HG03196 (cell line): ENCODE measurements at regions not wholly inside any gene's neighbourhood (a gene's known extent, or its start where the extent isn't known, plus 50 kb on each side); places are given as distances from the start of the nearest gene placed in this dataset.

Experiments
- ATAC-seq: cut with Tn5 transposase; IDR thresholded peaks from one replicate; pipeline ENCODE4 v1.9.1; 2021; ENCODE audit not compliant: unreplicated experiment

DNA sequence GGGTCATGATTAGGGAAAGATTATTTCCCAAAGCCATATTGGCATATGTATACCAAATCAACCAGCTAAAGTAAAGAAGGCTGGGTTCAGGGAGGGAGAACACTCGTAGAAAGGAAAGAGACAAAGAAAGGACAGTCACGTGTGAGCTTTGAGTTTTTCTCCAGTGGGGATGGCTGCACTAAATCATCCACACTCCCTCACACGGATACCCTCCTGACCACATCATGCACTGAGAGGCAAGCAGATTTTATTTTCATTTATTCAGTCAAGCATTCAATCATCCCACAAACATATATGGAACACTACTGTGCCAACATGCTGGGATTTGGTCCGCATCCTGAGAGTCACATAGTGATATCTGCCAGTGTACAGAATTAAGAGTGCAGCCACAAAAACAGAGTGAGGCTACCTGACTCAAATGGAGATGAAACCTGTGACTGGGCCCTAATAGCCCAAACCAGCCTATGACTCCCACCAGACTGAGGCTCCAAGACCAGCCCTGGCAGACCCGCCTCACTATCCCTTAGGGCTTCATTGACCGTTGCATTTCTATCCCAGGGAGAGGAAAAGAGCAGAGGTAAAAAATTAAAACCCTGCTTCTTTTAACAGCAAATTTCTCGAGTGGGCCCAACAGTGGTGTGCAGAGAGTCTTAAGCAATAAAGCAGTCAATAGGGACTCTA is 155.9 kb downstream of the BARHL2 start:
- no peak for ATAC-seq

DNA sequence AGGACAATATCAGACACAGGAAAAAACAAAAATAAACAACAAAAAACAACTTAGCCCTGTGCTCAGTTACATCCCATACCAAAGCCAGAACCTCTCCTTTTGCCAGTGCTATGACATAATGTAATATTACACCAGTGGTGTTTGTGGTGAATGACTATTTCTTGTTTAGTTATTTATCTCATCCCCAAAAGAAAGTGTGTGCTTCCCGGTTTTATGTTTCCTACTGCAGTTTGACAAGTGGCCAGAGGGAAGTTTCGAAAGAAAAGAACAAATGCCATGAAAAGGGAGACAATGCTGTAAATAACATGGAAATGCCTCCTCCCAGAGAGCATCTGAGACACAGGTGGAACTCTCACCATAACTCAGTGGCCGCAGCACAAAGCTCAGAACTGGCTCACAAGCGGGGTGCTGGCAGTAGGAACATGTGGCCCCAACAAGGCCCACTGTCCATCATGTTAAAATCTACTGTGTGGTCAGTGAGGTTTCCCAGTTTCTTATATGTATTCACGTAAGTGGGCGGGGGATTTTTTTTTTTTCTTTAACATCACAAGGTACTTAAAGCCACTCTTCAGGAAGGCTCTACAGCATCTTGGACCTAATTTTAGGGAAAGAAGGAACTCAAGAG is 158.2 kb downstream of the BARHL2 start:
- no peak for ATAC-seq

DNA sequence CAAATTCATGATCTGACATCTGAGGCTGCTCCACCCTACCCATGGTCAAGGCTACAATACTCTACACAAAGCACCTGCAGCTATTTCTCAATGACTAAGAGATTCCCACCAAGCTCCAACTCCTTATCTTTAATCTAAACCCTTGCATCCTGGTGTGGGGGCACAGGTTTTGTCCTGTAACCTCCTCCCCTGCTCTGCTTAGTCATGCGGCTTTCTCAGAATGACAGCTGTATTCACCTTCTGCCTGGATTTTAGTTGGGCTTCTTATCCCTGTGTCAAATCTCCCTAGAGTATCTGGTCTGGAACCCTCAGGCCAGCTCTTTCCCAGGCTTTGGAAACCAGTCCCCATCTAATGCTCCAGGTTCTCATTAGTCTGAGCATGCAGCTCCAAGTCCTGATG is 159.0 kb downstream of the BARHL2 start:
- ATAC-seq = no peak

DNA sequence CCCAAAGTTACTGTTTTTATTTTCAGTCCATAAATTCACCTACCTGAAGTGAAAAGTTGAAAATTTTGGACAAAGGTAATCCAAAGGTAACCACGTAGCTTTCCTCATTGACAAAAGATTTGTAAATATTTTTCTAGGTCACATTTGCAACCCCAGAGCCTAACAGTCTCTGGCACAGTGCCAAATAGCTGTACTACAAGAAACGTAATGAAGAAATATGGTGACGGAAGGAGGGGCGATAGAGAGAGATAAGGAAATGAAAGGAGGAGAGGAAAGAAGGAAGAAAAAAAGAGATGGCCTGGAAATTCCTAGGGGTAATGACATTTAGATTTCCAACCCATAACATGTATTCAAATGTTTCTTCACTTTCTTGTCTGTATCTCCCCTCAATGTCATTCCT is 159.4 kb downstream of the BARHL2 start:
- ATAC-seq = no peak

DNA sequence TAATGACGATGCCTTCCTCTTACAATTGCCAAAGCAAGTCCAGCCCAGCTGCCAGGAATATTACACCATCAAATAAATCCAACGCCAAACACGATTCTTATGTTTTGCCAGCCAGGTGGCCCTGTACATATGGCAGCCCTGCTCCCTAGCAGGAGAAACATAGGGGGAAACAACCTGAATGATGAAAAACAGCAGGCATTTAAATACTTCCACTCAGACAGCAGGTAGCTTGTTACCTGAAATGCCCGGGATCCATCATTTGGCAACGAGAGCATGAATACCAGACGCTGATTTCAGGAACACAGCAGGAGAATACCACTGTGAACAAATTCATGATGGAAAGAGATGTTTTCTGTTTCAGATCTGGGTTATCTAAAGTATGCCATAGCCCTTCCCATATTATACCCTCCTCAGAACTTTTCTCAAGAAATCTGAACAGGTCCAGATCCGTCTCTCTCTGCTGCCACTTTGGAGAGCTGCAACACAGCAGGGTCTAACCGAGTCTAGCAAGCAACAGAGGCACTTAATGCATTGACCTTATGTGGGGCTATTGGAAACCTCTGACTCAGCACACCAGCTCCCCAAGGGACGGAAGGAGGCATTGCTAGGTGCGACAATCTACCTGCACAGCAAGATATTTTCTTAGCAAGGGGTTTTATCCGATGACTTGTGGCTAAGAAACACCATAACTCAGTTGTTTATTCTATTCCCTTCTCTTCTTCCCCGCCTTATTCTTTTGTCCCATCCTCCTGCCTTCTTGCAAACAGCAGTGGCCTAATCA is 166.3 kb downstream of the BARHL2 start:
- ATAC-seq = no peak

DNA sequence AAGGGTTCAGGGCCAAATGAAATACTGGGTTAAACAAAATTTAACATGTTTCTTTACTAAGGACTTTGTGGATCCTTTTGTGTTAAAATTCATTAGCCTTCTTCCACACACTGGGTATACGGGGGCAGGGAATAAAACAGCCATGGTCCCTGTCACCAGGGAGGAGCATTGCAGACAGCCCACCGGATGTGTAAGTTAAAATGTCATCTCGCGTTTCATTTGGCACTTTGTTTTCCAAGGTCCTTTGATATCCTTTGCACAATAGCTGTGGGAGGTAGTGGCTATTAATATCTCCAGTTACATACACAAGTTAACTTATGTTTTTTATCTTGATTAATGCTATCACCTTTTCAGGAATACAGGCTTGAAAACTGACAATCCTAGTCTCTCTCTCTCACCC is 172.7 kb downstream of the BARHL2 start:
- ATAC-seq = no peak

DNA sequence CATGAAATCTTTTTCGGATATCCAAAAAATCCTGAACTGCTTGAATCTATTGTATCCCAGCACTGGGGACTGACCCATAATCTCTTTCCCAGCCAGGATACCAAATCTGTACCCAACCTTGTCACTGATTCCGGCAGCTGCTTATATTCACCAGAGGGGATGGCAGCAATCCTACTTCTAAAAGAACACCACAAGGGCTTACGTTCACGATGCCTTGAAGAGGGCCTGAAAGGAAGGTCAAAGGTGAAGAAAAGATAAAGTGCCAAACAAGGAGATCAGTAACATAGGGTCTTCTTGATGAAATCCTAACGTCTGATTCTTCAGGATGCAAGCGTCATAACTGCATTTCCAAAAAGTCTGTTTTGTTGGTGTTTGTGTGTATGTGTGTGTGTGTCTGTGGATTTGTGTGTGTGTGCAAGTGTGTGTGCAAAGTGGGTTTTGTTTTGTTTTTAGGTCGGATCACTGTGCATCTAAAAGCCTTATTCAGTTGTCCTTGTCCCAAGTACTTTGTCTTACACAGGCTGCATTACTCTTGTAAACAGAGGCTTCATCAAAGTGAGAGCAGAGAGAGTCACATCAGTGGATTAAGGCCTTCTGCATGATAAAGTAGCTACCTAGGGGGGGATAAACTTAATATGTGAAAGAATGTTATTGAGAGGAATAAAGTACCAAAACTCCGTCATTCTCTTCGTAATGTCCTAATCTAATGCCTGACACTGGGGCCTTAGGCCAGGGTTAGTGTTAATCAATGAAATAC is 179.3 kb downstream of the BARHL2 start:
- ATAC-seq = no peak

DNA sequence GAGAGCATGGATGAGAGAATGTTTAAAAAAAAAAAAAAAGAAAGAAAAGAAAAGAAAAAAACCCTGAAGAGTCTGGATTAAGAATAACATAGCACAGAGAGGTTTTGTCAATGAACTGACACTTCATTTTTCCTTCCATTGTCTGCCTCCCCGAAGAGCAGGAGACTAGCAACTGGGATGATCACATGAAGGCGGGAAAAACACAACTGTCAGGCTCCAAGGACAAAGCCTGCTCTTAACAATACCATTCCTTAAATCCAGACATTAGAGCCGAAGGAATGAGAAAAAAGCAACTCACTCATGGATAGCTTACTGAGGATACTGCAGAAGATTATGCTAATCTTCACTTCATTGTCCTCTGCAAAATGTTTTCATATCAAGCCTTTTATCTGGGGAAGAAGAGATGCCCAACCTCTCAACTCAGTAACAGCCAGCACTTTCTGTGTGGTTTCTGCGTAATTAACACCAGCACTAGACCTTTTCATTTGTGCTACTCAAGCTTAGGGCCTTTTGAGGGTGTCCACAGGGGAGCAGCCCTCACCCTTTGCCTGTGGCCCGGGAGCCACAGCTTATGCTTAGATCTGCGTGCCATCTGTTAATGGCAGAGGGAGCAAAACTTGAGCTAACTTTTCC is 182.3 kb downstream of the BARHL2 start:
- no peak for ATAC-seq

DNA sequence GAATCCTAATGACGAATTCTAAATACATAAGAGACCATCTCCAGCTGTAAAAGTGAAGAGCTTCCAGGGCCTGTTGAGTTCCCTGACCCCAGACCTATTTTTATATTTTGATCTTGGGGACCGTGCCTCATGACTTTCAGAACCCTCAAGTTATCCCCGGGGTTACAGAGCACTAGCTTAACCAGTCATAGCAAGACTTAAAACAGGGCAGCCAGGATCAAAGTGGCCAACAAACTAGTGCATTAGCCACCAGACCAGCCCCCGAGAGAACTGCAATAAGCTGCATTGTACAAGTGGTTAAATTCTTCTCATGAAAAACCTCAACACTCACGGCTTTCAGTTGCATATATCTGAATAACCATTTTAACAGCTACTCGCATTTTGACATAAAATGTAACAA is 183.0 kb downstream of the BARHL2 start:
- no peak for ATAC-seq

DNA sequence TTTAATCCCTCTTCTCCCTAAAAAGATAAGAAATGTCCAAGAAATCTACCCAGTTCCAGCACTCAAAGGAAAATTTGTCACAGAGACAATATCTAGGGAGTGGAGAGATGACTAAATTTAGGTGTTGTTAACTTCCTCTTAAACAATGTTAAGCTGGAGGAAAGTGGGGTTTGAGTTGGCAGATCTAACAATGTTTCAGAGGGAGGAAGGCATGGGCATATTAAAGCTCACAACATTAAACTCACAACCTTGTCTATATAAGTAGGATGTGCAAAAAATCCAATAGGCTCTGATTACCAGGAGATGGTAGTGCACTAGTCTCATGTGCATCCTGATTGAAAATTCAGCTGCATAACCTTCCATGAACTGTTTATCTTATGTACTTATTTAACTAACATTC is 190.1 kb downstream of the BARHL2 start:
- no peak for ATAC-seq

DNA sequence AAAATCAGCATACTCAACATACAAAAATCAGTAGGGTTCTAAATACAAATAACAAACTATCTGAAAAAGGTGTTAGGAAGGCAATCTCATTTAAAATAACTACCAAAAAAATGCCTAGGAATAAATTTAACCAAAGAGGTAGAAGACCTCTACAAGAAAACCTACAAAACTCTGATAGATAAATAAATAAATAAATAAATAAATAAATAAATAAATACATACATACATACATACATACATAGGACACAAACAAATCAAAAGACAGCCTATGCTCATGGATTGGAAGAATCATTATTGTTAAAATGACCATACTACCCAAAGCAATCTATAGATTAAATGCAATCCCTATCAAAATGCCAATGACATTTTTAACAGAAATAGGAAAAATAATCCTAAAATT is 194.7 kb downstream of the BARHL2 start:
- ATAC-seq = no peak

DNA sequence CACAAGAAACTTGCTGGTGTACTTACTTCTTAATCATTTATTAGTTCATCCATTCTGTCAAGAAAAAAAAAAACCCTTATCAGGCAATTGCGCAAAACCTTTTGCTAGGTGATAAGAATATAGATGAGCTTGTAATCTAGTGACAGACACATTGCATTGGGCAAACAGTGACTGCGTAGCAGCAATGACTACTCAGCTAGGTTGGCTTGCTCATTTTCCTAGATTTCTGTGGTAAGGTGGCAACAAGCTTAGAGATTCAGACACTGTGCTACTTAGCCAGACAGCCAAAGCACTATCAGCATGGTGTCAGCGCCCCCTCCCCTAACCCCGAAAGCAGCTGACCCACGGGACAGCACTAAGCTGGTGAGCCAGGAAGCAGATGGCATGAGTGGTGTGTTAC is 203.1 kb downstream of the BARHL2 start:
- ATAC-seq = no peak

DNA sequence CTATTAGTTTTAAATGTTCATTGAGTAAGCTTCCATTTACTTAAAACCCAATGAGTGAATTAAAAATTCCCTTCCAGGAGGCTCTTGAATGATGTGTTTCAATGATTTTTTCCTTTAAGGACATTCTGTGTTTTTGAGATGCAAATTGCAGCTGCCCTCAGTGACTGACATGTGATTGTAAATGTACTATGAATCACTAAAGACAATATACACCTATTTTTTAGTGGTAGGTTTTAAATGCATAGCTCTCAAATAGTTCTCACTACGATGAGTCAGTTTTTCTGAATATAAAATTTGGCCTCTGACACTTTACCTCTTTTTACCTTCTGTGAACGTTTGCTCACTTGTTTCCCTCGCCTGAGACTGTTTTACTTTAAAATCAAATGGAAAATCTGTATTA is 204.7 kb downstream of the BARHL2 start:
- ATAC-seq = no peak

DNA sequence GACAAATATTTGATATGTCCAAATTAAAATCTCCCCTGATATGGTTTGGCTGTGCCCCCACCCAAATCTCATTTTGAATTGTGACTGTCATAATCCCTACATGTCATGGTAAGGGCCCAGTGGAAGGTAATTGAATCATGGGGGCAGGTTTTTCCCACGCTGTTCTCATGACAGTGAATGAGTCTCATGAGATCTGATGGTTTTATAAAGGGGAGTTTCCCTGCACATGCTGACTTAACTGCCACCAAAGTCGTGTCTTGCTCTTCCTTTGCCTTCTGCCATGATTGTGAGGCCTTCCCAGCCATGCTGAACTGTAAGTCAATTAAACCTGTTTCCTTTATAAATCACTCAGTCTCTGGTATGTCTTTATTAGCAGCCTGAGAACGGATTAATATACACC is 207.0 kb downstream of the BARHL2 start:
- ATAC-seq = no peak

DNA sequence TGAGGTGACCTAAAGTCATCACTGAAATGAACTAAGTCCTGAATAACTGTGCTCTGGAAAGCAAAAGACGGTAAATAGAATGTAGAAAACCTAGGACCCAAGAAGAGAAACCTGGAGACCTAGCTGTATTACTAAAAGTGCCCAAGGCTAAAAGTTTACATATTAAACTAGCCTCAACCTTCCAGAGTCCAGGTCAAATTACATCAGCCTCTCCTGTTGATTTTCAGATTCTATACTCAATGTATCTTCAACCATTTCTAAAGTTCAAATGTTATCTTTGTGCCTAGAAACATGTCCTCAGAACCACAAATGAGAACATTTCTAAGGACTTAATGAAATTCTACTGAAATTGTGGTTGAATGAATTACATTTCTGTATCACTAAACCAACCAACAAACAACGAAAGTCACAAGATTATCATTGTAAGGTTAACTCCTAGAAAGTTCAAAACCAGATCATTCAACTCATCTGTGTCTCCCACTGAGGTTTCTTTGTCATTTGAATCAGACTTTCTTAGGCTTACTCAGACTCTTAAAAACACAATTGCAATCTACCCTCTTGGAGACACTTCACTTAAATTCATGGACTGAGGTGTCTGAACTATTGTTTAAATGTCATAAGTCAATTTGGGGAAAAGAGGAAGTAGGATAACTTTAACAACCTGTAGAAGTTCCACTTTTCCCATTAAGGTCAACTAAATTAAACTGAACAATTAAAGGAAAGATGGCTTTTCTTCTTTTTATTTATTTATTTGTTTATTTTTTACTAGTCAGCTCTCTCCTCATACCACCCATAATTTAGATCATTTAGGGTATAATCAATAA is 207.7 kb downstream of the BARHL2 start:
- ATAC-seq = peak; percentile 60

DNA sequence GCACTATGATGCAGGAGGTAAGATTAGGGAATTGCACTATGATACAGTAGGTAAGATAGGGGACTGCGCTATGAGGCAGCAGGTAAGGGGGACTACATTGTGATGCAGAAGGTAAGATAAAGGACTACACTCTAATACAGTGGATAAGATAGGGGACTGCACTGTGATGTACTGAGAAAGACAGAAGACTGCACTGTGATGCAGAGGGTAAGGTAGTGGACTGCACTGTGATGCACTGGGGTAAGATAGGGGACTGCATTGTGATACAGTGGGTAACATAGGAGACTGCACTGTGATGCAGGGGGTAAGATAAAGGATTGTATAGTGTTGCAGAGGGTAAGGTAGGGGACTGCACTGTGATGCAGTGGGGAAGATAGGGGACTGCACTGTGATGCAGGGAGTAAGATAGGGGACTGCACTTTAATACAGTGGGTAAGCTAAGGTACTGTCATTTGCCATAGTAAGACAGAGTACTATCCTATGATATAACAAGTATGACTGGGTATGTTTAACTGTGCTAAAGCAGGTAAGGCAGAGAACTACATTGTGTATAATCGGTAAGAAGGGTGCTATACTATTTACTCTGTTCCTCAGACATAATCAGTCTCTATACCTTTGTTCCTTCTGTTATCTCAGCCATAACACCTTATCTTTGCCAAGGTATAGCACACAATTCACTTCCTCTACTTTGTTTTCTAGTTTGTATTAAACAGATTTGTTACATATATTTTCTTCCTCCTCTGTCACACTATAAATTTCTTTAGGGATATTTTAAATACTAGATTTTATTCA is 208.5 kb downstream of the BARHL2 start:
- ATAC-seq = no peak

DNA sequence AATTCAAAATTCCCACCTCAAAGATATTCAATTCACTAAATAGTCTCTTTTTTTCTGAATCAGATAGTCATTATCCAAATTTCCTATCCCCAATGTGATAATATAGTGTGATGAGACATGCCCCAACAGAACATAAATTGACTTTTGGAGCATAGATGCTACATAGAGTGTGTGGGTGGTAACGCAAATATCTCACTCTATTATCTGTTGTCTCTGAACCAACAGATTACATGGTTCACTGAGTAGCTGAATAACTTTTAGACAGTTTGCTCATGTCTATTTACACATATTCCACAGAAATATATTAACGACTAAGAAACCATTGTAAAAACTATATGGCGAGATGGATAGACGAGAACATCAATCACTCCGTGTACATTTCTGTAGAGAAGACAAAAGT is 209.9 kb downstream of the BARHL2 start:
- no peak for ATAC-seq

DNA sequence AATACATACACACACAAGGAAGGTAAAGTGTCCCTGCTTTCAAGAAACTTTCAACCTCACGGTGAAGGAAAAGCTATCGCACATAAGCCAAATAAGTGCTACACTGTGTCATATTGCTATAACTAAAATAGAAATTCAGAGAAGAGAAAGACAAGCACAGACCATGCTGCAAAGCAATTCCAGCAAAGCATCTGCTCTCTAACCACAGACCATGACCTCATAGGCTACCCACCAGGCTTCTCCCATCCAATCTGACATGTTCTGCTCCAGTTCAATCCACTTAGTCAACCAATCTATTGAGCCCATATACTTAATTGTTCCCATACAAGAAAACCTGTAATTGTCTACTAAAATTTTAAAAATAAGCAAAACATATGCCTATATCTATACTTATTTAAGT is 211.3 kb downstream of the BARHL2 start:
- no peak for ATAC-seq

DNA sequence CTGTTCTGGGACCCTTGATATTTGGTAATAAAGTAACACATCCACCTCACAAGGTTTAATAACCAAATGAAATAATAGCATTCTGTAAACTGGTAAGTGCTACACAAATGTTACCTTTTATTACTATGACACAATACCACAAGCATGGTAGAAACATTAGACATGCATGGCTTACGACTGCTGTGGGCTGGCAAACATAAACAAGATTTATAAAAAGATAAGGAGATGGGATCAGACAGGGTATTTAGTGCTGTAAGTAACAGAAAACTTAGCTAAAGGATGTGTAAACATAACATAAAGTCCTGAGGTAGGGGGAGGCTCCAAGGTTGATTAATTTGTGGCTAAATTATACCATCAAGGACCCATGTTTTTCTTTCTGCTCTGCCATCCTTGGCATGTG is 212.6 kb downstream of the BARHL2 start:
- no peak for ATAC-seq

DNA sequence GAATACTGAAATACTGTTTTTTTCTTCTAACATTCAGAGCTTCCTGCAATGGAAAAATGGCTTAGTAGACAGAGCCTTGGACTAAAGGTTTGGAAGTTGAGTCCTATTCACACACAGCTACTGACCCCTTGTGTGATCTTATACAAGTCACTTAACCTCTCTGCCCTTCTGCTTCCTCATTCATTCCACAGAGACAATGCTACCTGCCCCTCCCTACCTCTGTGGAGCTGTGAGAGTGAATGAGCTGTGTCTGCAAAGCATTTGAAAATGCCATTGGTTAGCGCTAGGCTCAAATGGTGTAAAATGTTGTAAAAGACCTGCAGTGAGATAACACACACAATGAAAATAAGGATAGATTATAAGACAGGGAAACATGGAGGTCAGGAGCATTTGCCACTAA is 214.4 kb downstream of the BARHL2 start:
- no peak for ATAC-seq
